Stimulated activated naive CD8-positive, alpha-beta T cell treated with anti-CD3 and anti-CD28 coated beads, Interleukin-15, amount 100 ng/mL, for 72 hours (primary cell): ENCODE measurements at regions not wholly inside any gene's neighbourhood (a gene's known extent, or its start where the extent isn't known, plus 50 kb on each side); places are given as distances from the start of the nearest gene placed in this dataset.
"Not testable (repeated sequence)": the region's sequence is repeated elsewhere in the genome, so short reads cannot be mapped to it uniquely, and the experiment has no call there.

Experiments used
- ATAC-seq: fragments of 150-1000 bp; cut with Tn5 transposase; 2 replicates; pipeline ENCODE4 v1.10.0; 2021; ENCODE audit warnings: mild to moderate bottlenecking, moderate library complexity
- DNase-seq, 2 donors: peaks; one replicate each; pipeline ENCODE4 v3.0.0; 2021 to 2022
- H3K27ac Mint-ChIP-seq, 2 donors: one replicate each; pipeline ENCODE4 v1.8.0; 2022; ENCODE audit warnings: mild to moderate bottlenecking in 2 of 2, mixed read lengths in 2 of 2, moderate library complexity in 2 of 2
- H3K27me3 Mint-ChIP-seq: one replicate; pipeline ENCODE4 v1.8.0; 2022; ENCODE audit warnings: mixed read lengths
- H3K4me1 Mint-ChIP-seq: one replicate; pipeline ENCODE4 v1.8.0; 2022; ENCODE audit warnings: mild to moderate bottlenecking, mixed read lengths
- H3K4me3 Mint-ChIP-seq, 2 donors: one replicate each; pipeline ENCODE4 v1.8.0; 2022; ENCODE audit warnings: mild to moderate bottlenecking in 2 of 2, mixed read lengths in 2 of 2, moderate library complexity in 1 of 2
- H3K9me3 Mint-ChIP-seq, 2 donors: one replicate each; pipeline ENCODE4 v1.8.0; 2022; ENCODE audit warnings: mixed read lengths in 2 of 2

DNA sequence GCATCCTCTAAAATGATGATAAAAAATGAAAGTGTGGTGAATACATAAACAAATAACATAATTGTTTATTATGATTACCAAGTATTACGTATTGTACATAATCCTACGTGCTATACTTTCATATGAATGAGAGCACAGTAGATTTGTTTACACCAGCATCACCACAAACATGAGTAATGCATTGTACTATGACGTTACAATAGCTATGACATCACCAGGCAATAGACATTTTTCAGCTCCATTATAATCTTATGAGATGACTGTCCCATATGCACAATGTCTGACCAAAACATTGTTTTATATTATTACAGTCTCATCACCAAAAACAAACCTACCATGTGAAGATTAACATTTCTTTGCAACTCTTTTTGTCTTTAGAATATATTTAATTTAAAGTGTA, 225.7 kb upstream of the TENT5A start:
- no peak for DNase-seq
- no peak overlapping the region for H3K4me3 Mint-ChIP-seq
- no peaks in the 10 kb centered on the region for H3K27me3 Mint-ChIP-seq
- H3K27ac Mint-ChIP-seq, result no peak overlapping the region
- H3K4me1 Mint-ChIP-seq, result no peaks in the 10 kb centered on the region
- H3K9me3 Mint-ChIP-seq, result peaks cover 1 to 29% of the 10 kb centered on the region in 2 donors
- no peak for ATAC-seq

DNA sequence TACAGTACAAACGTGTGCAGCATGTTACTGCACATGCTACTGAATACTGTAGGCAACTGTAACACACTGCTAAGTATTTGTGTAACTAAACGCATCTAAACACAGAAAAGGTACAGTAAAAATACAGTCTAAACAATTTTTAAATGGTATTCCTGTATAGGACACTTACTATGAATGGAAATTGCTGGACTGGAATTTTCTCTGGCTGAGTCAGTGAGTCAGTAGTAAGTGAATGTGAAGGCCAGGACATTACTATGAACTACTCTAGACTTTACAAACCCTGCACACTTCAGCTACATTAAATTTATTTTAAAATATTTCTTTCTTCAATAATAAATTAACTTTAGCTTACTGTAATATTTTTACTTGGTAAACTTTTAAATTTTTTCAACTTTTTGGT, 225.0 kb upstream of the TENT5A start:
- no peak overlapping the region for H3K27ac Mint-ChIP-seq
- DNase-seq, result no peak
- peaks cover 8 to 37% of the 10 kb centered on the region in 2 donors for H3K9me3 Mint-ChIP-seq
- no peak for ATAC-seq
- H3K4me3 Mint-ChIP-seq, result no peak overlapping the region
- no peaks in the 10 kb centered on the region for H3K27me3 Mint-ChIP-seq
- H3K4me1 Mint-ChIP-seq, result no peaks in the 10 kb centered on the region

DNA sequence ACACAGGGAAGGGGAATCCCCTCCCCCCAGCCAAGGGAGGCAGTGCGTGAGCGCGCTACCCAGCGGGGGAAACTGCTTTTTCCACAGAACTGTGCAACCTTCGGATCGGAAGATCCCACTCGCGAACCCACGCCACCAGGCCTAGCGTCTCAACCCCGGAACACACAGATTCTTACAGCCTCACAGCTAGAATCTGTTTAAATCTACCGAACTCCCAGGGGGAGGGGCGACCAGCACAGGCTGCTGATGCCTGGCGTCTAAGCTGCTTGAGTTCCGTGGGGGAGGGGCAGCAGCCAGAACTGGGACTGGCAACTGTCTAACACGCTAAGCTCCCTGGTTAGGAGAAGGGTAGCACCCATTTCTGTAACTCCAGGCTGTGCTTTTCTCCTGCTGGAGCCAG, 217.3 kb upstream of the TENT5A start:
- ATAC-seq, result no peak
- H3K27me3 Mint-ChIP-seq, result no peaks in the 10 kb centered on the region
- DNase-seq, result no peak
- no peaks in the 10 kb centered on the region for H3K4me1 Mint-ChIP-seq
- H3K4me3 Mint-ChIP-seq, result no peak overlapping the region
- no peak overlapping the region for H3K27ac Mint-ChIP-seq
- H3K9me3 Mint-ChIP-seq, result peaks cover 15 to 28% of the 10 kb centered on the region in 2 donors

DNA sequence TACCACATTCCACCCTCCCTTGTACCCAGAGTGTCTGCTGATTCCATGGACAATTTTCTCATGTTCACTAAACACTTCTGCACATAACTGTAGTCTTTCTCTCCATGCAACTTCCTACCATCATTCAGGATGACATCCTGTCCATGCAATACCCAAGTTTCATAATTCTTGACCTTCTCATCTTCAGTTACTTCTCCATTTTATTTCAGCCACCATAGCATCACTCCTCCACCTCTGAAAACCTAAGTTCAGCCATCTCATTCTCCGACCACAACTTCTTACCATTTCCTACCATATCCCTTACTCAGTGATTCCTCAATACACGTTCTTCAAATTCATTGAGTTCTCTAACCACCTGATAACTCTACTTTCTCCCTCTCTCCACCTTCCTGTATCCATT, 216.5 kb upstream of the TENT5A start:
- no peak for ATAC-seq
- DNase-seq, result no peak
- Mint-ChIP-seq H3K27ac (no peak overlapping the region), H3K27me3 (no peaks in the 10 kb centered on the region), H3K9me3 (peaks cover 15 to 28% of the 10 kb centered on the region in 2 donors), H3K4me1 (no peaks in the 10 kb centered on the region), H3K4me3 (no peak overlapping the region)

DNA sequence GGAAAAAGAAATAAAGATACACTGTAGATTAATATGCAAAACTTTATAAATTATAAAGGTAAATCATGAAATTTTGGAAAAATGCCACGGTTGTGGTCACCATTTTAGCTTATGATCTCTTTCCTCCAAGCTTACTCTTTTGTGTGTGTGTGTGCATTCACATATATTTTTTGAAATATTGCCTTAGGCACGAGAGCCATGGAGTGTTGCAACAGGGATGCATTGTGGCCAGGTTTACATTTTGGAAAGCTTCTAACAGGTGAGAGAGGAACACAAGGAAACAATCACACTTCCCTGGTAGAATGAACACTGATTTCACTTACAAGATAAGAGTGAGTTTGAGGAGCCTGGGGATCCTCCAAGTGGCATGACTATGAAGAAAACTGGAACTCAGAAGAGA, 214.5 kb upstream of the TENT5A start:
- H3K4me3 Mint-ChIP-seq, result no peak overlapping the region
- ATAC-seq, result no peak

DNA sequence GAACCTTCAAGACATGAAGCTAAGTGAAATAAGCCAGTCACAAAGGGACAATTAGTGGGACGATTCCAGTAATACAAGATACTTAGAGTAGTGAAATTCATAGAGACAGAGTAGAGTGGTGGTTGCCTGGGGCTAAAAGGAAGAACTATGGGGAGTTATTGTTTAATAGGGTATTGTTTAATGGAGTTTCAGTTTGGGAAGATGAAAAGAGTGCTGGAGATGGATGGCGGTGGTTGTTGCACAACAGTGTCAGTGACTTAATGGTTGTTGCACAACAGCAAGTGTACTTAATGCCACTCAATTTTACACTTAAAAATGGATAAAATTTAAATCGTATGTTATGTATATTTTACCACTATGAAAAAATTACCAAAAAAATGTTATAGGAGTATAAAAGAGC, 209.7 kb upstream of the TENT5A start:
- no peak for ATAC-seq
- no peak for DNase-seq

More for the DNA sequence above, 214.5 kb upstream of the TENT5A start:
- DNase-seq, result no peak
- Mint-ChIP-seq H3K4me1 (no peaks in the 10 kb centered on the region), H3K27ac (no peak overlapping the region), H3K27me3 (no peaks in the 10 kb centered on the region), H3K9me3 (peaks cover 1 to 19% of the 10 kb centered on the region in 2 donors)

DNA sequence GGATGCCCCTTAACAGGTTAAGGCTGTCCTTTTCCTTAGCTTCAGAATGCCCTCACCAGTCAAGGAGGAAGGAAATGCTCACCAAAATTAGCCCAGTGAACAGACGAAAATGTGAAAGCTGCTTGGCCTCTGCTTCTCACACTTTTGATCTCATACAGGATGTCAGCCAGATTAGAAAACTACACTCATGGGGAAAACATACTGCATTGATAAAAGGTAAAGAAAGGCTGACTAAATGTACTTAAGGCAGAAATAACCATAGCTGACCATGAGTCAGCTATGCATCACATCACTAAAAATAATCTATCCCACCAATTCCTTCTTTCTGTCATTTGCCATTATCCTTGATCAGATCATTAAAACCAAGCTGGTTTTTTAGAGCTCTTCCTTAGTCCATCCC, 198.4 kb upstream of the TENT5A start:
- no peaks in the 10 kb centered on the region for H3K4me1 Mint-ChIP-seq
- no peak overlapping the region for H3K27ac Mint-ChIP-seq
- H3K27me3 Mint-ChIP-seq, result peaks cover 3% of the 10 kb centered on the region
- no peak for DNase-seq
- ATAC-seq, result no peak
- peaks cover under 1 to 2% of the 10 kb centered on the region in 2 donors for H3K9me3 Mint-ChIP-seq
- H3K4me3 Mint-ChIP-seq, result no peak overlapping the region

More for the DNA sequence above, 209.7 kb upstream of the TENT5A start:
- H3K9me3 Mint-ChIP-seq, result peaks cover 11 to 19% of the 10 kb centered on the region in 2 donors
- no peak overlapping the region for H3K4me3 Mint-ChIP-seq
- H3K4me1 Mint-ChIP-seq, result no peaks in the 10 kb centered on the region
- no peak overlapping the region for H3K27ac Mint-ChIP-seq
- H3K27me3 Mint-ChIP-seq, result no peaks in the 10 kb centered on the region

DNA sequence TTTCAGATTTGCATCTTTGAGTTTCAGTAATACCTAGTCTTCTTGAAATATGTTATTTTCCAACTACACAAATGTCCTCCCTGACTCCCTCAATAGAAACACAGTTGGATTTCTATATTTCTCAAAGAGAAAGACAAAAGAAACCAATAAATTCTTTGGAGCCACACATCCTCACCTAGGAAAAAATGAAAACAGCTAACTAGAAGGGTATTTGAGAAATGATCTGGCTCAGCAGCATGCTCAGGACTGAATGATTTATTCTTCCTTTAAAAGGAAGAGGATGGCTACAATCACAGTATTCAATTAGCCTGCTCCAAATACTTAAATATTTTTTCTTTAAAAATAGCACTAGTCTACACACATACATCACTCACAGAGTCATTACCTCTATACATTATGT, 196.4 kb upstream of the TENT5A start:
- Mint-ChIP-seq H3K4me3 (no peak overlapping the region), H3K27me3 (no peaks in the 10 kb centered on the region), H3K4me1 (no peaks in the 10 kb centered on the region), H3K9me3 (no peaks in the 10 kb centered on the region), H3K27ac (no peak overlapping the region)
- no peak for DNase-seq
- ATAC-seq, result no peak

DNA sequence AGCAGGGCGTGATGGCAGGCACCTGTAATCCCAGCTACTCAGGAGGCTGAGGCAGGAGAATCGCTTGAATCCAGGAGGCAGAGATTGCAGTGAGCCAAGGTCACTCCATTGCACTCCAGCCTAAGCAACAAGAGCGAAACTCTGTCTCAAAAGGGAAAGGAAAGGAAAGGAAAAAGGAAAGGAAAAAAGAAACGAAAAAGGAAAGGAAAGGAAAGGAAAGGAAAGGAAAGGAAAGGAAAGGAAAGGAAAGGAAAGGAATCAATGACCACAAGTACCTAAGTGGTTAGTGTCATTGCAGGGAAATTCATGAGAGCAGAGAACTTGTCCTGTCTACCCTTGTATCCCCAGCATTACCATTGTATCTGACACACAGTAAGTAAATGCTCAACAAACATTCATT, 195.7 kb upstream of the TENT5A start:
- ATAC-seq, H3K27ac Mint-ChIP-seq, H3K4me1 Mint-ChIP-seq, H3K9me3 Mint-ChIP-seq, DNase-seq, H3K4me3 Mint-ChIP-seq, H3K27me3 Mint-ChIP-seq: not testable (repeated sequence)

DNA sequence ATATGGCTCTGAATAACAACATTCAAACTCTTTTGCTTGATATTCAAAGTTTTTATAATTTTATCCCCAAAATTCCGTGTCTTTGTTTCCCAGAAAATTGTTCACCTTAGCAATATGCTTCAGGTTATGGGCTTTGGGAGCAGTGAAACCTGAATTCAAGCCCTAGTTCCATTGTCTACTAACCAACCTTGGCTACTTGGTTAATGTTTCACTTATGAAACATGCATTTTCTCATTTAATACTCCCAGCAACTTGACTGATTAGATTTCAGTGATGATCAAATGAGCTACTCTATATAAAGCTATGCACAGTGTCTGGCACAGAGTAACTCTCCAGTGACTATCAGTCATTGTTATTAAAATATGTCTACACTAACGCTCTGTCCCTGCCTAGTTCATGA, 192.2 kb upstream of the TENT5A start:
- Mint-ChIP-seq H3K4me3 (no peak overlapping the region), H3K9me3 (no peaks in the 10 kb centered on the region), H3K27me3 (no peaks in the 10 kb centered on the region), H3K27ac (no peak overlapping the region), H3K4me1 (no peaks in the 10 kb centered on the region)
- DNase-seq, result no peak
- no peak for ATAC-seq

DNA sequence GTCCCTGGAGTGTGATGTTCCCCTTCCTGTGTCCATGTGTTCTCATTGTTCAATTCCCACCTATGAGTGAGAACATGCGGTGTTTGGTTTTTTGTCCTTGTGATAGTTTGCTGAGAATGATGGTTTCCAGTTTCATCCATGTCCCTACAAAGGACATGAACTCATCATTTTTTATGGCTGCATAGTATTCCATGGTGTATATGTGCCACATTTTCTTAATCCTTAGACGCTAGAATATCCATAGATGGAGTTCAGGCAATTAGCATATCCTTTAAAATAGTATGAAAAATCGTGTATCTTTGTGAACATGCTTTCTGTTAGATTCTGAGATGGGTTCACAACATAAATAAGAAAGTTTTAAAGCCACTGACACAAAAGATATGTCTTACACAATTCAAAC, 190.4 kb upstream of the TENT5A start:
- H3K4me3 Mint-ChIP-seq, H3K9me3 Mint-ChIP-seq, DNase-seq, H3K27ac Mint-ChIP-seq, H3K27me3 Mint-ChIP-seq, H3K4me1 Mint-ChIP-seq, ATAC-seq: not testable (repeated sequence)

DNA sequence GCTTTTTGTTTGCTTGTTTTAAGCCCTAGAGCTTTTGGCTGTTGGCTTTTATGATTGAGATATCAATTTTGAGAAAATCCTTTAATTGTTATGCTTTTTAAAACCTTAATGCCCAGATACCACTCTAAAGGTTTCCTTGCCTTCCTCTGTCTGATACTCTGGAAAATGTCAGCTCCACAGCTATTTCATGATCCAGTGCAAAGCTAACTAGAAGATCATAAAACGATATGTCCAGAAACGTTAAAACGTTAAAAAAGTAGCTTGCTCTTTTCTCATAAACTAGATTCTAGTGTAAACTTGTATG, 189.5 kb upstream of the TENT5A start:
- Mint-ChIP-seq H3K9me3 (peaks cover 0 to 5% of the 10 kb centered on the region in 2 donors), H3K4me1 (no peaks in the 10 kb centered on the region), H3K27me3 (no peaks in the 10 kb centered on the region), H3K4me3 (no peak overlapping the region), H3K27ac (no peak overlapping the region)
- no peak for DNase-seq
- ATAC-seq, result no peak

DNA sequence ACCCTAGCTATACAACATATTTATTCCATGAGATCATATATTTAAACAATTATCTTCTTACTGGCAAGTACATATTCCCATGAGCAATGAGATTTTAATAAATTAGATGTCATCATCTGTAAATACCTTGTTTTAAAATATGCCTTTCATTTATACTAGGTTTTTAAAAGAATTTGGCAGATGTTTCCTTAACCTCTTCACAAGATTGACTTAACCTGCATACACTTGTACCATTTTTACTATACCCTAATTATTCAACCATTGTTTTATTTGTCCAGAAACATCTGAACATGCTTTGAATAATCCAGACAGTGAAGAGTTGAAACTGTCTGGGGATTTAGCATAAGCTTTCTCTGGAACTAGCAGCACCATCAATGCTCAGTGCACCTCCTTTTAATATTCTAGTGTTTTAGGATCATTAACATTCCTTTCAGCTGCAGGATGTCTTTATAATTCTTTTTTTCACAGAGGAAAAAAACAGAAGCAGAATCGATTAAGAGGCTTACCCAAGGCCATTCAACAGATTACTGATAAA, 188.0 kb upstream of the TENT5A start:
- ATAC-seq (no peak), DNase-seq (no peak)
- Mint-ChIP-seq H3K4me1 (no peaks in the 10 kb centered on the region), H3K4me3 (no peak overlapping the region), H3K27me3 (no peaks in the 10 kb centered on the region), H3K9me3 (peaks cover 0 to 5% of the 10 kb centered on the region in 2 donors), H3K27ac (no peak overlapping the region)

DNA sequence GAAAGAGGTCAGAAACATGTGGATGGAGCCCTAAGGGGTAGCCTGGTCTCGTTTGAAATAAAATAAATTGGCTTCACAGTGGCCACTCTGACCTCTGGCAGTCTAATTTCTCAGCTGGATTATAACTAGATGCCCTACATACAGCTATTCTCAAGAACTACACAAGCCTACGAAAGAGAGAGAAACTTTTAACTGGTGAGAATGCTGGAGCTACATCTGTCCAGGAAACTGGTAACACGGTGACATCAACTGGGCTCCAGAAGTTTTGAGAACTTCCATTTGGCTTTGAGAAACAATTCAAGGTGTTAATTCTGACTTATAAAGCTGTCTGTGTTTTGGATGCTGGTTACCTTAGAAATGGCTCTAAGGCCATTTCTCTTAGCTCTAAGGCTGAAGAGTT, 187.3 kb upstream of the TENT5A start:
- no peak overlapping the region for H3K27ac Mint-ChIP-seq
- H3K9me3 Mint-ChIP-seq, result peaks cover 0 to 5% of the 10 kb centered on the region in 2 donors
- H3K4me1 Mint-ChIP-seq, result no peaks in the 10 kb centered on the region
- ATAC-seq (no peak), DNase-seq (no peak)
- H3K4me3 Mint-ChIP-seq, result no peak overlapping the region
- no peaks in the 10 kb centered on the region for H3K27me3 Mint-ChIP-seq

DNA sequence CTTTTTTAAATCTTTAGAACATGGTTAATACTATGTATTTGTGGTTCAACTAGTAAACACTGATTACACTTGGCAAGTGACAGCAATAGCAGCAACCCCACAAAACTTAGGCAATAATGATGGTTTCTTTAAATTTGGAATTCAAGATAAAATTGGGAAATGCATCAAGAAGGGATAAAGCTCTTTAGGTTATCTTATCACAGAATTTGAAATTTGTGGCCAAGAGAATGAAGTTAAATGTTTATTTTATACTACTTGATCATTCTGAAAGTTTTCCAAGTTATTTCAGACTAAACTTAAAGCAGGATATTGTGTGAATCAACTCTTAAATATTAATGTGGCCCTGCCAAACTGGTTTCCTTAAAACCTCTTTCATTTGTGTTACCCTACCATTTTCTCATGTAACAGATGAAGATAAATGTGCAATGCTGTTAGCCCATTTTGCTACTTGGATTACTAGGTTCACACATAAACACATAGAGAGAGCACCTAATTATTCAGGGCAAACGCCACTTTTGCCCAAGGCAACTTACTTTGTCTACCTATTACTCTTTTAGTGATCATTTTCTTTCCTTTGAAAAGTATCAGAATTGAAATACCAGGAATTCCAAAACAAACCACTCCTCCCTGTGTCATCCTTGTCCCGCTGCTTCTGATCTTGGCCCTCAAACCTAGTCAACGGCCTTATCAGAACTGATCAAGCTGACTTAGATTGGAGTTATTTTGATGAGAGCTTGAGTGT, 186.7 kb upstream of the TENT5A start:
- Mint-ChIP-seq H3K4me3 (no peak overlapping the region), H3K9me3 (peaks cover 3 to 5% of the 10 kb centered on the region in 2 donors), H3K27ac (no peak overlapping the region), H3K27me3 (no peaks in the 10 kb centered on the region), H3K4me1 (no peaks in the 10 kb centered on the region)
- DNase-seq (no peak), ATAC-seq (no peak)

DNA sequence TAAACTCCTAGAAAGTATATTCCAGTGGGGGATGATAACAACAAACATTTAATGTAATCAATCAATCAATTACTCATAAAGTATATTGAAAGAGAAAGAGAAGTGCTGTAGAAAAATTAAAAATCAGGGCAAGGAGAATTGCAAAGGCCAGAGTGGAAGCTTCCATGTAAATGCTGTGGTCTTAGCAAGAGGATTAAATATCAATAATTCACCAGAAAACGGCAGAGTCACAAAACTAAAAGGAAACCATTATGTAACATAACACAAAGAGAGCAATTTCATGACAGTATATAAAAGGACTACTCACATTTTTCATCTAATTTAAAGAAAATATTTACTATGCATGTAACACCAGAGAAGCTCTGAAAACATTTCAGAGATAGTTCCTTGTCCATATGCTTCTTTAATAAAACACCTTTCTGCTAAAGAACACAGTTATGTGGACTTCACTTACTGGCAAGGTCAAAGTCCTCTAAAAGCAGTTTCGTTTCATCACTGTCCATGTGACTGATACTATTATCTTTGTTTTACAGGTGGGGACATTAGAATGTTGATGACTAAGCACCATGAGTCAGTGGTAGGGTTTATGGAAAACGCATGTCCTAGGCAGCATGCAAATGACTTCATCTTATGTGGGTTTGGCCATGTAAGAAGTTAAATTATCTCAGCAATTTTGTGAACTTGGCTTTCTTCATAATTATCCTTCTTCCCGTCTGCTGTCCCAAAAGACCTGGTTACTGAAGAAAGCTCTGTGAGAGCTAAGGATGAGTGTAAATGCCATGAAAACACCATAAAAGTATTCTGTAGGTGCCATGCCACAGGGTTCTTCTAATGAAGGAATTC, 185.8 kb upstream of the TENT5A start:
- ATAC-seq (no peak), DNase-seq (no peak)
- Mint-ChIP-seq H3K4me1 (no peaks in the 10 kb centered on the region), H3K4me3 (no peak overlapping the region), H3K27me3 (no peaks in the 10 kb centered on the region), H3K27ac (no peak overlapping the region), H3K9me3 (peaks cover 5 to 8% of the 10 kb centered on the region in 2 donors)
